Activated CD4-positive, alpha-beta T cell treated with anti-CD3 and anti-CD28 coated beads, Interleukin-2, amount 10 ng/mL, durations not matched to agents 7 days and 5 days (primary cell): ENCODE measurements at regions not wholly inside any gene's neighbourhood (a gene's known extent, or its start where the extent isn't known, plus 50 kb on each side); places are given as distances from the start of the nearest gene placed in this dataset.

ENCODE experiments used
- CTCF ChIA-PET: fragments of 350-600 bp; sonication (Branson Sonifier 250); formaldehyde crosslinking; loops from one replicate; lab custom pipeline; 2021; ENCODE audit warnings: antibody characterized with exemption; lab: Charles Lee
- POLR2A ChIA-PET: fragments of 350-600 bp; sonication (Branson Sonifier 250); formaldehyde crosslinking; loops from one replicate; lab custom pipeline; 2021; ENCODE audit warnings: antibody characterized with exemption; lab: Charles Lee
- DNase-seq: peaks from one replicate; pipeline ENCODE4 v3.0.0-alpha.2; 2020
- H3K27ac Mint-ChIP-seq: one replicate; pipeline ENCODE4 v1.8.0; 2021; ENCODE audit warnings: mild to moderate bottlenecking, moderate library complexity, mixed read lengths
- H3K27me3 Mint-ChIP-seq: one replicate; pipeline ENCODE4 v1.8.0; 2021; ENCODE audit warnings: mixed read lengths
- H3K36me3 Mint-ChIP-seq: one replicate; pipeline ENCODE4 v1.8.0; 2021; ENCODE audit warnings: low read depth, mixed read lengths
- H3K4me1 Mint-ChIP-seq: one replicate; pipeline ENCODE4 v1.8.0; 2021; ENCODE audit warnings: mixed read lengths
- H3K4me3 Mint-ChIP-seq: one replicate; pipeline ENCODE4 v1.8.0; 2021; ENCODE audit warnings: mild to moderate bottlenecking, moderate library complexity, mixed read lengths
- H3K9me3 Mint-ChIP-seq: one replicate; pipeline ENCODE4 v1.8.0; 2021; ENCODE audit warnings: mixed read lengths

GRCh38 chr2:46239175-46239846 lies 57.9 kb upstream of the EPAS1 start:
- Mint-ChIP-seq H3K36me3 (peaks cover 6% of the 10 kb centered on the region), H3K4me1 (peaks cover 45% of the 10 kb centered on the region), H3K4me3 (no peak overlapping the region), H3K27me3 (no peaks in the 10 kb centered on the region), H3K9me3 (peaks cover 3% of the 10 kb centered on the region), H3K27ac (peak overlapping the region; percentile 90)
- CTCF ChIA-PET = interaction anchor here (0.9 to 2.0 kb wide), 4 partner anchors 10 to 62 kb away, joined by 3 to 9 read pairs (median 3); no protein-coding TSS in a partner anchor
- POLR2A ChIA-PET = interaction anchor here (0.6 kb wide), 1 partner anchor 1933 kb away, joined by 4 read pairs; no protein-coding TSS in a partner anchor
- DNase-seq = no peak

GRCh38 chr2:46239847-46240181 lies 57.4 kb upstream of the EPAS1 start:
- Mint-ChIP-seq H3K9me3 (peaks cover 3% of the 10 kb centered on the region), H3K4me1 (peaks cover 45% of the 10 kb centered on the region), H3K27ac (peak overlapping the region; percentile 90), H3K27me3 (no peaks in the 10 kb centered on the region), H3K4me3 (no peak overlapping the region), H3K36me3 (peaks cover 6% of the 10 kb centered on the region)
- CTCF ChIA-PET = interaction anchor here (0.9 to 2.0 kb wide), 4 partner anchors 11 to 62 kb away, joined by 3 to 9 read pairs (median 3); no protein-coding TSS in a partner anchor
- POLR2A ChIA-PET = interaction anchor here (0.6 kb wide), 1 partner anchor 1934 kb away, joined by 4 read pairs; no protein-coding TSS in a partner anchor
- DNase-seq = peak; percentile 75

- H3K36me3 Mint-ChIP-seq = peaks cover 6% of the 10 kb centered on the region
- CTCF ChIA-PET = interaction anchor here (0.8 to 1.3 kb wide), 2 partner anchors 12 to 217 kb away, joined by 3 to 4 read pairs; no protein-coding TSS in a partner anchor
- POLR2A ChIA-PET = no interaction called here
- H3K9me3 Mint-ChIP-seq = peaks cover 3% of the 10 kb centered on the region
- no peak overlapping the region for H3K27ac Mint-ChIP-seq
- peaks cover 2% of the 10 kb centered on the region for H3K27me3 Mint-ChIP-seq
- no peak for DNase-seq
- H3K4me1 Mint-ChIP-seq = peaks cover 40% of the 10 kb centered on the region
- H3K4me3 Mint-ChIP-seq = no peak overlapping the region
Measured at GRCh38 chr2:46241344-46241743, 55.9 kb upstream of the EPAS1 start.

- Mint-ChIP-seq H3K27me3 (peaks cover 15% of the 10 kb centered on the region), H3K4me3 (no peak overlapping the region), H3K27ac (no peak overlapping the region), H3K9me3 (no peaks in the 10 kb centered on the region), H3K36me3 (no peaks in the 10 kb centered on the region), H3K4me1 (peaks cover 8% of the 10 kb centered on the region)
- CTCF ChIA-PET = no interaction called here
- POLR2A ChIA-PET = no interaction called here
- no peak for DNase-seq
Measured at GRCh38 chr2:46245869-46246268, 51.3 kb upstream of the EPAS1 start.

GRCh38 chr2:46246790-46247189 lies 50.4 kb upstream of the EPAS1 start:
- no peak for DNase-seq
- CTCF ChIA-PET = no interaction called here
- H3K27ac Mint-ChIP-seq = no peak overlapping the region
- H3K27me3 Mint-ChIP-seq = peaks cover 15% of the 10 kb centered on the region
- H3K36me3 Mint-ChIP-seq = no peaks in the 10 kb centered on the region
- H3K4me1 Mint-ChIP-seq = peaks cover 3% of the 10 kb centered on the region
- no peaks in the 10 kb centered on the region for H3K9me3 Mint-ChIP-seq
- POLR2A ChIA-PET = no interaction called here
- H3K4me3 Mint-ChIP-seq = no peak overlapping the region
